ENCODE measurements at regions not wholly inside any gene's neighbourhood (a gene's known extent, or its start where the extent isn't known, plus 50 kb on each side); places are given as distances from the start of the nearest gene placed in this dataset.

DNA sequence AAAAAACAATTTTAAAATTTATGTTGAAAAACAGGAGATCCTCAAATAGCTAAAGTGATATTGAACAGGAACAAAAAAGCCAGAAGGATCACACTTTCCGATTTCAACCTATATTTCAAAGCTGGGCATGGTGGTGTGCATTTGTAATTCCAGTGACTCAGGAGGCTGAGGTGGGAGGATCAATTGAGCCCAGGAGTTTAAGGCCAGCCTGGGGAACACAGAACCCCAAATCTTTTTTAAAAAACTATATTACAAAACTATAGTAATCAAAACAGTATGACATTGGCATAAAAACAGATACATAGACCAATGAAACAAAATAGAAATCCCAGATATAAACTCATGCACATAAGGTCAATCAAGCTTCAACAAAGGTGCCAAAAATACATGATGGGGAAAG, 68.4 kb downstream of the MEX3B start:
- Histone ChIP-seq H3K9me3 (no peaks in the 10 kb centered on the region), H3K27me3 (no peaks in the 10 kb centered on the region), H3K4me3 (no peak overlapping the region), H3K36me3 (no peaks in the 10 kb centered on the region), H3K27ac (no peak overlapping the region), H3K4me1 (ENCODE audit: insufficient read depth) (no peaks in the 10 kb centered on the region)
- no peak for DNase-seq
- intact Hi-C loops (cut with DNase I), result no loop called here
- WGBS, 3 donors, result 97 to 99% (median 98%) methylated on average over 1 of the region's 1 CpG
- TF ChIP-seq CTCF (IDR thresholded peaks at IDR 0.05) (no peak), POLR2A (IDR thresholded peaks at IDR 0.05) (no peak), EP300 (IDR thresholded peaks at IDR 0.05) (no peak)

DNA sequence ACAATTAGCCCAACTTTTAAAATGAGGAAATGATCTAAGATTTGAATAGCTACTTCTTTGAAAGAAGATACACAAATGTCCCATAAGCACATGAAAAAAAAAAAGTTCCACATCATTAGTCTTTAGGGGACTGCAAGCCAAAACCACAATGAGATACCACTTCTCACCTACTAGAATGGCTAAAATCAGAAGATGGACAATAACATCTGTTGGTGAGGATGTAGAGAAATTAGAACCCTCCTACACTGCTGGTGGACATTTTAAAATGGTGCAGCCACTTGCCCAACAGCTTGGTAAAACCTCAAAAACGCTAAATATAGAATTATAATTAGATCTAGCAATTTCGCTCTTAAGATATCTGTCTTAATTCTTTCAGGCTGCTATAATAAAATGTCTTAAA, 77.1 kb downstream of the MEX3B start:
- Histone ChIP-seq H3K36me3 (no peaks in the 10 kb centered on the region), H3K4me3 (no peak overlapping the region), H3K27me3 (no peaks in the 10 kb centered on the region), H3K27ac (no peak overlapping the region), H3K9me3 (no peaks in the 10 kb centered on the region), H3K4me1 (ENCODE audit: insufficient read depth) (no peaks in the 10 kb centered on the region)
- DNase-seq, result no peak
- TF ChIP-seq CTCF (IDR thresholded peaks at IDR 0.05) (no peak), EP300 (IDR thresholded peaks at IDR 0.05) (no peak), POLR2A (IDR thresholded peaks at IDR 0.05) (no peak)
- WGBS, 3 donors, result 82 to 91% (median 82%) methylated on average over 2 of the region's 2 CpGs
- intact Hi-C loops (cut with DNase I), result no loop called here

DNA sequence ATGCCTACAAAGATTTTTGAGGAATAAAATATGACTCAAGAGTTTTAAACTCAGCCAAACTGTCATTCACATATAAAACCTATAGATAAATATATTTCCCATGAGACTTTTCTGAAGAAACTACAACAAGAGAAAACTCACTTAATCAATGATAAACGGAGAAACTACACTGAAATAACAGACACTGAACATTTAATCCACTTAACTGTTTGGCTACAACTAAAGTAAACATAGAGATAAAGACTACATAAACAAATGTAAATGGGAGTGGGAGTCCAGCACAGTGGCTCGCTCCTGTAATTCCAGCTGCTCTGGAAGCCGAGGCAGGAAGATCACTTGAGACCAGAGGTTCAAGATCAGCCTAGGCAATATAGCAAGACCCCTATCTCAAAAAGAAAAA, 79.2 kb downstream of the MEX3B start:
- H3K4me3 ChIP-seq, result no peak overlapping the region
- WGBS, 3 donors, result 5 to 17% (median 8%) methylated on average over 3 of the region's 3 CpGs
- TF ChIP-seq POLR2A (IDR thresholded peaks at IDR 0.05) (no peak), EP300 (IDR thresholded peaks at IDR 0.05) (no peak), CTCF (IDR thresholded peaks at IDR 0.05) (no peak)
- no peak for DNase-seq
- H3K36me3 ChIP-seq, result no peaks in the 10 kb centered on the region
- no peak overlapping the region for H3K27ac ChIP-seq
- no peaks in the 10 kb centered on the region for H3K27me3 ChIP-seq
- H3K9me3 ChIP-seq, result no peaks in the 10 kb centered on the region
- intact Hi-C loops (cut with DNase I), result no loop called here
- H3K4me1 ChIP-seq (ENCODE audit: insufficient read depth), result no peaks in the 10 kb centered on the region

- H3K27ac ChIP-seq, result no peak overlapping the region
- TF ChIP-seq CTCF (IDR thresholded peaks at IDR 0.05), result no peak
- TF ChIP-seq POLR2A (IDR thresholded peaks at IDR 0.05), result no peak
- no peak for TF ChIP-seq EP300 (IDR thresholded peaks at IDR 0.05)
- intact Hi-C loops (cut with DNase I), result no loop called here
- no peaks in the 10 kb centered on the region for H3K36me3 ChIP-seq
- DNase-seq, result no peak
- H3K9me3 ChIP-seq, result no peaks in the 10 kb centered on the region
- no peaks in the 10 kb centered on the region for H3K27me3 ChIP-seq
- no peak overlapping the region for H3K4me3 ChIP-seq
- H3K4me1 ChIP-seq (ENCODE audit: insufficient read depth), result no peaks in the 10 kb centered on the region
These were observed 83.3 kb downstream of the MEX3B start for GRCh38 chr15:81962482-81962881.

GRCh38 chr15:81959196-81959595, 86.6 kb downstream of the MEX3B start:
- H3K4me3 ChIP-seq, result no peak overlapping the region
- DNase-seq, result no peak
- no peaks in the 10 kb centered on the region for H3K4me1 ChIP-seq (ENCODE audit: insufficient read depth)
- H3K9me3 ChIP-seq, result no peaks in the 10 kb centered on the region
- no peak for TF ChIP-seq EP300 (IDR thresholded peaks at IDR 0.05)
- TF ChIP-seq CTCF (IDR thresholded peaks at IDR 0.05), result no peak
- 89 to 92% (median 89%) methylated on average over 3 of the region's 3 CpGs for WGBS, 3 donors
- H3K36me3 ChIP-seq, result no peaks in the 10 kb centered on the region
- H3K27ac ChIP-seq, result no peak overlapping the region
- H3K27me3 ChIP-seq, result no peaks in the 10 kb centered on the region
- intact Hi-C loops (cut with DNase I), result no loop called here
